AG09309 (cell line): ENCODE measurements at regions not wholly inside any gene's neighbourhood (a gene's known extent, or its start where the extent isn't known, plus 50 kb on each side); places are given as distances from the start of the nearest gene placed in this dataset.

Experiments used
- DNase-seq: peaks from one replicate; pipeline ENCODE4 v3.0.0-alpha.2; 2010; ENCODE audit warnings: low read depth
- H3K4me3 ChIP-seq: 2 replicates; pipeline ENCODE4 v1.5.1; 2011; ENCODE audit warnings: mild to moderate bottlenecking, low read depth, low read length, moderate library complexity; ENCODE audit not compliant: control insufficient read depth
- TF ChIP-seq, protein P1 (sequence below): IDR thresholded peaks from 2 replicates; pipeline ENCODE4 v1.5.1; 2011; ENCODE audit warnings: mild to moderate bottlenecking, low read depth, low read length, inconsistent platforms; ENCODE audit not compliant: insufficient read depth, control insufficient read depth; ENCODE audit errors: missing control alignments

GRCh38 chr6:156398371-156398770 lies 378.8 kb upstream of the ARID1B start:
- H3K4me3 ChIP-seq, result no peak overlapping the region
- DNase-seq, result no peak
- TF ChIP-seq, protein P1, sequence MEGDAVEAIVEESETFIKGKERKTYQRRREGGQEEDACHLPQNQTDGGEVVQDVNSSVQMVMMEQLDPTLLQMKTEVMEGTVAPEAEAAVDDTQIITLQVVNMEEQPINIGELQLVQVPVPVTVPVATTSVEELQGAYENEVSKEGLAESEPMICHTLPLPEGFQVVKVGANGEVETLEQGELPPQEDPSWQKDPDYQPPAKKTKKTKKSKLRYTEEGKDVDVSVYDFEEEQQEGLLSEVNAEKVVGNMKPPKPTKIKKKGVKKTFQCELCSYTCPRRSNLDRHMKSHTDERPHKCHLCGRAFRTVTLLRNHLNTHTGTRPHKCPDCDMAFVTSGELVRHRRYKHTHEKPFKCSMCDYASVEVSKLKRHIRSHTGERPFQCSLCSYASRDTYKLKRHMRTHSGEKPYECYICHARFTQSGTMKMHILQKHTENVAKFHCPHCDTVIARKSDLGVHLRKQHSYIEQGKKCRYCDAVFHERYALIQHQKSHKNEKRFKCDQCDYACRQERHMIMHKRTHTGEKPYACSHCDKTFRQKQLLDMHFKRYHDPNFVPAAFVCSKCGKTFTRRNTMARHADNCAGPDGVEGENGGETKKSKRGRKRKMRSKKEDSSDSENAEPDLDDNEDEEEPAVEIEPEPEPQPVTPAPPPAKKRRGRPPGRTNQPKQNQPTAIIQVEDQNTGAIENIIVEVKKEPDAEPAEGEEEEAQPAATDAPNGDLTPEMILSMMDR, result no peak

DNA sequence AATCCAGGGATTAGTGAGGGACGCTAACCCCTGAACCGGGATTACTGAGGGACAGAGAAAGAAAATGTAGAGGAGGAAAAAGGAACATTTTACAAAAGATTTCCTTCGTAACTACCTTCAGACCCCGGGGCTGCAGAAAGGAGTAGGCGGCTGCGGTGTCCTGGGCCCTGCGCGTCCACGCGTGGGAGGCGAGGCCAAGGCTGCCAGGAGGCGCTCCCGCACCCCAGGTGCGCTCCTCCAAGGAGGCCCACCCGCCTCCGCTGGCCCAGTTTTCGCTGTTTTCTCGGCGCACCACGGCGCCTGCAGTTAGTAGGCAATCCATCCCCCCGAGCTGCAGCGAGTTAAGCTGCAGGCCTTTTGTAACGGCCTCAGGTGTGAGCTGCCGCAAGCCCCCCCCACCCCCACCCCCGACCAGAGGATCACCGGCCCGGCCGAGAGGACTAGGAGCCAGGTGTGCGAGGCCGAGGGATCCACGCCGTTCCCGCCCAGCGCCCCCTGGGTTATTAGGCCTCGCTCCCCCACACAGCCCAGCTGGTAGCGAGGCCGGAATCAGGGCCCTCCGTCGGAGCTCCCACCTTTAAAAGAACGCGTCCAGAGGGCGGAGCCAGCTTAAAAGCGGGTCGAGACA lies 380.3 kb upstream of the ARID1B start:
- TF ChIP-seq, protein P1, result no peak
- no peak overlapping the region for H3K4me3 ChIP-seq
- no peak for DNase-seq

DNA sequence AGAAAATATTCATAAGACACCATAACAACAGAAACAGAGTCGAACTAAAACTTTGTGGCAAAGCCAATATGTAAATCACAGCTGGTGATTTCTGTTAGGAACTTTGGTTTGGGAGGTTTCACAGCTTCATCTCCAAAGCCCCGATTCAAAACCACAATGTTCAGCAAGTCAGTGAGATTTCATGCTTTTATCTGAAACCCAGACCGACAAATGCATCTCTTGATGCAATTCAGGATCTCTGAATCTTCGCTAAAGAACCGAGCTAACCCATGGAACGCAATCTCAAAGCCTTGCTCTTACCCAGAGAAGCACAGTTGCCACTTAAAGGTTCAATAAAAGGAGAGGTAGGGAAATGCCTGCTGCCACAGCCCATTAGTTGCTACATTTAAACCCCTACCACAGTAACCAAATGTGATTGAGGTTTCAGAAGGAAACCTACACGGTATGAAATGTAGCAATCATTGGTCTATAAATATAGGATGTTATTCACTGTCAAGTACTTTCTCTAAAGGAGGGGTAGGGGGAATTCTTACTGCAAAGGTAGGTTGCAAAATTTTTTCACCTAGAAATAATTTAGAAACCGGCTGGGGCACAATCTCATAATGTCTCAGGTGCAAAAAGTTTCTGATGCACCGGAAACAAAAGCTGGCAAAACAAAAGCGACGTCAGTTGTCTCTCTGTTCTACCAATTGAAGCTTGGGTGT lies 381.0 kb upstream of the ARID1B start:
- DNase-seq, result no peak
- no peak overlapping the region for H3K4me3 ChIP-seq
- TF ChIP-seq, protein P1, result no peak

DNA sequence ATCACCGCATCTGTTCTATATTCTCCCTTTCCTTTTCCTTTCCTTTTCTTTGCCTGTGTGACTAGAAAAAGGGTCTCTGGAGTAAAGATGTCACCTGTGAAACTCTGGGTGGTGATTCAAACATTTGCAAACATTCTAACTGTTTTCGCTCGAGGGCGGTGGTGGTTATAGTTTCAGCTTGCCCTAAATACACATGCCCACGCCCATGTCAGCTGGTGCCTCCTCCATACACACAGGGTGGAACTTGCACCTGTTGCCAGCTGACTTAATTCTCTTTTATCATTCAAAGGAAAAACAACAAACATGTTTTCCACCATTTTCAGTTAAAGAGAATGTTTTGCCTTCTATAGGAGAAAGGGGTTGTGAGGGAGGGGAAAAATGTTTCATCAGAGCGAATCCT lies 381.9 kb upstream of the ARID1B start:
- no peak for DNase-seq
- TF ChIP-seq, protein P1, result no peak
- H3K4me3 ChIP-seq, result no peak overlapping the region

- H3K4me3 ChIP-seq, result no peak overlapping the region
- TF ChIP-seq, protein P1, result no peak
- DNase-seq, result no peak
These were observed 384.5 kb upstream of the ARID1B start for GRCh38 chr6:156392648-156393047.

DNA sequence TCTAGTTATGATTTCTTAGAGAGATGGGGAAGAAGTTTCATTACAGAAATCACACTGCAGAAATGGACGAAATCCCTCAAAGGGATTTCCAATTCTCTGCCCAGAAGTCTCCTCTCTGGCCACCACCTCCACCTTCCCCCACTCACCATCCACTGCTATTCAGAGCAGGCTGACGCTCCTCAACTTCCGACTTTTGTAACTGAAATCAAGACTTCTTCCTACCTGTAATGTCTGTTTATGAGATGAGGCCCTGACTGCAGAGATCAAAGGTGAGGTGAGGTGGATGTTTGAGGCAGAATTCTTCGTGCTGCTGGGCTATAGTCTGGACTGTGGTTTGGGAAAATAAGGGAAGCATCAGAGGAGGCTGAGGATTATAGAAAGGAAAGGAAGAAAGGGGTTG lies 385.2 kb upstream of the ARID1B start:
- no peak for DNase-seq
- TF ChIP-seq, protein P1, result no peak
- H3K4me3 ChIP-seq, result no peak overlapping the region

- no peak overlapping the region for H3K4me3 ChIP-seq
- DNase-seq, result no peak
- TF ChIP-seq, protein P1, result no peak
These were observed 386.0 kb upstream of the ARID1B start for GRCh38 chr6:156391061-156391672.
